GM18517 (cell line): ENCODE measurements at regions not wholly inside any gene's neighbourhood (a gene's known extent, or its start where the extent isn't known, plus 50 kb on each side); places are given as distances from the start of the nearest gene placed in this dataset.
"Not testable (repeated sequence)": the region's sequence is repeated elsewhere in the genome, so short reads cannot be mapped to it uniquely, and the experiment has no call there.

Experiments
- ATAC-seq: cut with Tn5 transposase; IDR thresholded peaks from one replicate; pipeline ENCODE4 v1.9.1; 2021; ENCODE audit warnings: mild to moderate bottlenecking, moderate library complexity; ENCODE audit not compliant: unreplicated experiment

DNA sequence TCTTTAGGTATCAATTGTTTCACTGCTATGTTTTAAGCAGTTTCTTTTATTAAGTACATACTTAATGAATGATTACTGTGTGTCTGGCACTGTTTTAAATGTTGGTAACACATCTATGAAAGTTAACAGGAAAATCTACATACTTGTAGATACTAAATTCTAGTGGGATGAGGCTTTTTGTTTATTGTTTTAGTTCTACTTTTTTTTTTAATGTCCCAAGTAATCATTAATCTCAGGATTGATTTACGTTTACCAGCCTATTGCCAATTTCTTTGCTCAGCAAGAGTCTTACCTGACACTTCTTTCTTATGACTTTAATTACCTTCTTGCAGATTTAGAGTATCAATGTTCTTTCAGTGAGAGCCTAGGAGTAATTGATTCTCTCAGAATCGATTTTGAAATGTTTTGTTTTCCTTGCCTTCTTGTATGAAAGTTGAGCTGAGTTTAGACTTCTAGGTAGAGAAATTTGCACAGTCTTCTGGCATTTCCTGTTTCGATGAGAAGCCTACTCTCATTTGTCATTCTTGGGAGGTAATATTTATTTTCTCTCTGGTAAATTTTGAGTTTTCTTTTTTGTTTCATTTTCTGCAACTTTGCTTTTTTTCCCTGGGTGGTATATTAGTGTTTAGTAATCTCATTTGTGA lies 235.2 kb upstream of the ANKRD50 start:
- ATAC-seq = no peak

DNA sequence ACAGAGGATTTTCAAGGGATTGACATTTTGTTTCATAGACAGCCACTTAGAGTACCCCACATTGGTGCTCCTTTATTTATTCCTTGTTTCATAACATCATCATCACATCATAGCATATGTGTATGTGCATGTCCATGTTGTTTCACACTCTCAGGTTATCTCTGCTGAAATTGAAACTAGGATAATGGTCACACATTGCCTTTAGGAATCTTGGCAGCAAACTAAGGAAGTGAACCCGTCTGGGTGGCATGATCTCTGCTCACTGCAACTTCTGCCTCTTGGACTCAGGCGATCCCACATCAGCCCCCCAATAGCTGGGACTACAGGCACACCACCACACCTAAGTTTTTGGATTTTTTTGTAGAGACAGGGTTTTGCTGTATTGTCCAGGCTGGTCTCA lies 234.2 kb upstream of the ANKRD50 start:
- no peak for ATAC-seq

- ATAC-seq = no peak
Observed at GRCh38 chr4:124945422-124945821, 232.9 kb upstream of the ANKRD50 start.

GRCh38 chr4:124943938-124944337 lies 231.4 kb upstream of the ANKRD50 start:
- ATAC-seq = no peak

DNA sequence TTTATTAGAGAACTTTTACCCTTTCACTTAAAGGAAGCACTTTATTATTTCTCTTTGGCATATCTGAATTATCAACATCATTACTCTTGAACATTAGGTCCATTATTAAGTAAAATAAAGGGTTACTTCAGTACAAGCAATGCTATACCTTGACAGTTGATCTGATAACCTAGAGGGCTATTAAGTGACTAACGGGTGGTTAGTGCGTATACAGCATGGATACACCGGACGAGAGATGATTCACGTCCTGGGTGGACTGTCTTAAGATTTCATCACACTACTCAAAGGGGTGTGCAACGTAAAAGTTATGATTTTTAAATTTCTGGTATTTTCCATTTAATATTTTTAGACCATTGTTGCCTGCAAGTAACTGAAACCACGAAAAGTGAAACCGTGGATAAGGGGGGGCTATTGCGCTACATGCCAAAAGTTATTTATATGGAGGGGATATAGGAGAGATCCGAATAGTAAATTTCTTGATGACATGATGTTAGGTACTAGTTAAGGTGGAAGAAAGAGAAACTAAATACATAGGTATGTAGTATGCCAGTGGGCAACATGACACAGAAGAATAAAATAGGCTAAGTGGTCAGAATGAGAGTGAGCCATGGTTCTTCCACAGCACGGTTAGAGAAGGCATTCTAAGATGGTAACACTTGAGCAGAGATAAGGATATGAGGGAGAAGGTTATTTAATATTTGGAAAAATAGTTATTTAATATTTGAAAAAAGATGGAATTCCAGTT lies 230.8 kb upstream of the ANKRD50 start:
- no peak for ATAC-seq

DNA sequence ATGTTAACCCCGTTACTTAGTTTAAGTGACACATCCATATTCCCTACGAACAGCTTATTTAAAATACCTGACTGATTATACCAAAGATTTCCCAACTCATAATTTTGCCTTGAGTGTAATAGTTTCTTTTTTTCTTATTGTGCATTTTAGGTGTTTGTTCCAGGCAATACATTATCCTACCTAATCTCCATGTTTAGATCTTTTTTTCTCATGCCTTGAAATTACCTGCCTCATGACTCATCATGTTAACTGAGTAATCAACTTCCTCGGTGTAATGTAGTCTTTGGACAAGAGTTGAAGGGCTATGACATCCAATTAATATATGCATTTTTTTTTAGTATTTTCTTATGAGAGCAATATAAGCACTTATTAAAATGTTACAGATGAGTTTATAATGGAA lies 228.7 kb upstream of the ANKRD50 start:
- ATAC-seq = no peak

DNA sequence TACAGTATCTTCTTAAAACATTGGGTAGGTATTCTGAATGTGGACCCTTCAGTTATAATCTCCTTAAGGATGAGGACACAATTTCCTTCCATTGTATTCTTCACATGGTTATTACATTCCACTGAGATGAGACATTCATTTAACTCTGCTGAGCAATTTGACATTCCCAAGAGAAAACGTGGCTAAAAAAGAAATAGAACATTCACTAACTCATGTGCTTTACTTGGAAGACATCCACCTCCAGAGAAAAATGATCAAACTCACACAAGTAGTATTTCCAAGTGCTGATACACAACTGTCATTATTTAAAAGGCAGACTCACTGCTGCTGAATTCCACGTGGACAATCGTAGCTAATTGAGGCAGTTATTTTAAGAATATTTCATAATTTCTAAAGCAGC lies 227.9 kb upstream of the ANKRD50 start:
- no peak for ATAC-seq

DNA sequence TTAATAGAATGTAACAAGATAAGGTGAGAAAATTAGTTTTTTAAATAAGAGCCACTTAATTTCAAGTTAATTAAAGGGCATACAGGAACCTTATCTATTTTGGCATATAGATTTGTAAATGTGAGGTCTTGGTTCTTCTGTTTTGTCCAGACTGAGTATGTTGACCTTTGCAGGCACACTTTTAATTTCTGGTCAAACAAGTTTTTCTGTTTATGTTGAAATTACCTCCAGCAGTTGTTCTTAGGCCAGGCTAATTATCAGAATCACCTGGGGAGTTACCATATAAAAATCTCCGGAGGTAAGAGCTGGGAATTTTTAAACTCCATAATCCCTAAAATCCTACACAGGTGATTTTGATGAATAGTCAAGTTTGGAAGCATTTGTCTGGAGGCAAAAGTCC lies 227.4 kb upstream of the ANKRD50 start:
- ATAC-seq = no peak

- no peak for ATAC-seq
Observed at GRCh38 chr4:124938836-124939235, 226.3 kb upstream of the ANKRD50 start.

DNA sequence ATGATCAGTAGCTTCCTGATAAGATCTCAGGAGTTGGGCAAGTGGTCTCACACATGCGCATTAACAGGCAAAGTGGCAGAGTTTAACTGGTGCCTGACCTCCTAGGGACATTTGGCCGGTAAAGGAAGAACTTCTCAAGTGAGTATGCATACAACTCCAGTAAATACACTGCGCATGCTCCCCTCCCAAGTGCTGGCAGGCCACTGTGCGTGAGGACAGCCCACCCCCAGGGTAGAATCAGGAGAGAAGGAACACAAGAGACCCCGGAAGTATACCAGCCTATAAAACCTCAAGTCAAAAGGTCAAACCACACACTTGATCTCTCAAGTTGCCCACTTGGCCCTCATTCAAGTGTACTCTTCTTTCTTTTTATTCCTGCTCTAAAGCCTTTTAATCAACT lies 225.5 kb upstream of the ANKRD50 start:
- ATAC-seq = no peak

DNA sequence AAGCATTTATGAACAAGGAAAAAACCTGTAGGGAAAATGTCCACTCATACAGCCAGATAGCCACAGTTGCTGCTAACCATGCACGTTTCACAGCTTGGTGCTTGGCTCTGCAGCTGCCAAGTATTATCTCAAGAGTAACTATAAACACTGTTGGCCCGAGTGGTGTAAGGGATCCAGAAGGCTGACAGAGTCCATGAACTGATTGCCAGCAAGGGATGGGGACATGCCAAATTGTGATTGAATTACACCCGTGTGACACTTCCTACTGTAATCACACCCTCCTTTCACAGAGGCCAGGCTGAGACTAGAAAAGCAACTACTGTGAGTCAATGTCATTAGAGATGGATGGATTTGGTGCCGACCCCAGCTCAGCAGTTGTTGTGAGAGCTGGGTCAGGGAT lies 223.9 kb upstream of the ANKRD50 start:
- no peak for ATAC-seq

DNA sequence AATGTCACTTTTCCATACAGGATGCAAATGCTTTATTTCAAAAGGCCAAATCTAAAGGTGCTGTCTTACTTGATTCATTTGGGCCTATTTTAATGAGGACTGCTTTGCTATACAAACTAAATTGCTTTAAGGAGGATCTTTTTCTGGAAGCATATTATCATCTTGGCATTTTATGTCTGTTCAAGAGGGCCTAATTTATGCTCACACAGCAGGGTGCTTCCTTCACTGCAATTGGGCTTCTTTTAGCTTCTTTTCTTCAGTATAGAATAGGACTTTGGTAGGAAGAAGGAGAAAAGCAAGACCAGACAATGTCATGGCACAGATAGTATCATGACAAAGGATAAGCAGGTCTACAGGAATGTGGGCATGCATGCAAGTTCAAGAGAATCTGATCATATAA lies 222.4 kb upstream of the ANKRD50 start:
- no peak for ATAC-seq

DNA sequence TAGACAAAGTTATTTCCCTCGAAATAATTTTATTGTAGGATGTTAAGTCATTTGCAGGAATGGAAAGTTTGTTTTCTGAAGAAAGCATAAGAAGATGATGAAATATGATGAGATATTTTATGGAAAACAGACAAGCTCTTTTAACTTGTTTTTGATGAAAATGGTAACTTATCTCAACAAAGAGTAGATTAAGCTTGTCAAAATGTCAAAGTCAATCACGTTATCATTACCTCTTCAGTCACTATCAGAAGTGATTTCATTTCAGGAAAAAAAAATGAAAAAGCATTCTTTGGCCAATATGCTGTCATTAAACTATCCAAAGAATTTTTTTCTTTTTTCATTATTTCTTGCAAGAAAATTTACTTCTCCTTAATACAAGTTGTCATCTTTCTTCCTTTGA lies 221.0 kb upstream of the ANKRD50 start:
- ATAC-seq = no peak

DNA sequence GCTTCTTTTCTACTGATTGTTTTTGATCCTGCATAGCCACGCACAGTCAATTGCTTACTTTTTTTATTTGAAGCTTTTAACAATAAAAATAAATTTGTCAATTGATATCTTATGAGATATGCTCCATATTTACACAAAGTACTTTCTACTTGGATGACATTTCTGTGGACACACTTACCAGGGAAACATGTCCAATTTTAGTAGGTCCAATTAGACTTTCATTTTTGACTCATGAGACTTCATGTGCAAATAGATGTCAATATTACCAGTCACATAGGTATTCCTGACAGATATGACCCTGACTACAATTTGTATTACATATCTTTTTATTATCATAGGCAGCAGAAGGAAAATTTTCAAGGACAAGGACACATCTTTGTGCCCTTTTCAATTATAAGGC lies 219.9 kb upstream of the ANKRD50 start:
- ATAC-seq = no peak

- ATAC-seq = no peak
Observed at GRCh38 chr4:124931050-124931449, 218.5 kb upstream of the ANKRD50 start.

- ATAC-seq = not testable (repeated sequence)
Observed at GRCh38 chr4:124922748-124923147, 210.2 kb upstream of the ANKRD50 start.

- no peak for ATAC-seq
Observed at GRCh38 chr4:124918559-124919122, 206.1 kb upstream of the ANKRD50 start.

DNA sequence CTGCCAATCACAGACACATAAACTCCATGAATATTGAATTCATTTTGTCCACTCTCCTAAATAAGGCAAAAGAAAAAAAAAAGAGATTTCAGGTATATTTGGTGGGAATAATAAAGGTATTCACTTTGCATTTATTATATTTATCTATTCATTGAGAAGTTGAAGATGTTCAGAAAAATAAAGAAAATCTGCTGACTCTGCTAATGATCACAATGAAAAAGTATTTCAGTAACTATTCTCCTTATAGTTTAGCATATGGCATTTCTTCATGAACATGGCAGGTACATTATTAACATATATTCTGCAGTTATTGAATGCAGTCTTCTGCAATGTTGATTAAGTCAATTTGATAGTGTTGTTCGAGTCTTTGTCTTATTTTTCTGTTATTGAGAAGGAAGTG lies 202.5 kb upstream of the ANKRD50 start:
- ATAC-seq = no peak

GRCh38 chr4:124913237-124913636 lies 200.7 kb upstream of the ANKRD50 start:
- no peak for ATAC-seq

DNA sequence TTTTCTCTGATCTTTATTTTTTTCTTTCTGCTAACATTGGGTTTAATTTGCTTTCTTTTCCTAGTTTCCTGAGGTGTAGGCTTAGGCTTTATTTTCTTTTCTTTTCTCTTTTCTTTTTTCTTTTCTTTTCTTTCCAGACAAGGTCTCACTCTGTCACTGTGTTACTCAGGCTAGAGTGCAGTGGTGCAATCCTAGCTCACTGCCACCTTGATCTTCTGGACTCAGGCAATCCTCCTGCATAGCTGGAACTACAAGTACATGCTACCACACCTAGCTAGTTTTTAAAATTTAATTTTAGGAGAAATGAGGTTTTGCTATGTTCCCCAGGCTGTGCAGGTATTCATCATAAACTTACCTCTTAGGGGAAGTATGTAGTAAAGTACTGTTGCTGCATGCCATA lies 197.8 kb upstream of the ANKRD50 start:
- ATAC-seq = no peak

- no peak for ATAC-seq
Observed at GRCh38 chr4:124907881-124908280, 195.3 kb upstream of the ANKRD50 start.

GRCh38 chr4:124905441-124905840 lies 192.9 kb upstream of the ANKRD50 start:
- ATAC-seq = no peak
